Endothelial cell of umbilical vein (primary cell): ENCODE measurements at regions not wholly inside any gene's neighbourhood (a gene's known extent, or its start where the extent isn't known, plus 50 kb on each side); places are given as distances from the start of the nearest gene placed in this dataset.

ENCODE experiments used
- BruUV-seq: library from RNA; stranded (reverse); fragments of 400-500 nt; replicated peaks from 2 replicates; lab custom pipeline; 2021; lab: Mats Ljungman, UMichigan
- CTCF ChIA-PET: fragments of 300-600, 350-600 bp; sonication (Branson Sonifier 250); formaldehyde crosslinking; loops from one replicate; lab custom pipeline; 2021; ENCODE audit warnings: antibody characterized with exemption, inconsistent platforms; lab: Charles Lee
- POLR2A ChIA-PET: fragments of 300-600, 350-600 bp; sonication (Branson Sonifier 250); formaldehyde crosslinking; loops from one replicate; lab custom pipeline; 2021; ENCODE audit warnings: antibody characterized with exemption, inconsistent platforms; lab: Charles Lee
- DNase-seq: peaks from one replicate; pipeline ENCODE4 v3.0.0-alpha.2; 2011; ENCODE audit warnings: low read depth, low spot score
- FAIRE-seq: peaks from 2 replicates; lab custom pipeline; 2011; peaks lifted over from hg19 to GRCh38; lab: Jason Lieb, UNC
- H2AFZ ChIP-seq: 2 replicates; pipeline ENCODE4 v1.6.0; 2012; ENCODE audit warnings: low read depth, low read length, control low read depth, inconsistent platforms
- H3K27ac ChIP-seq: 2 replicates; pipeline ENCODE4 v1.5.1; 2011; ENCODE audit warnings: low read depth, mild to moderate bottlenecking, control low read depth, low read length, moderate library complexity; ENCODE audit not compliant: insufficient read depth
- H3K27me3 ChIP-seq, 2 experiments: 2 replicates each; pipeline versions ENCODE4 v1.6.0 to v1.6.1; 2011; ENCODE audit warnings: low read length in 2 of 2, mixed read lengths in 1 of 2; ENCODE audit not compliant: control insufficient read depth in 2 of 2, insufficient read depth in 2 of 2
- H3K36me3 ChIP-seq, 2 experiments: 2 replicates in 1 of 2; 3 replicates in 1 of 2; pipeline ENCODE4 v1.5.1; 2011; ENCODE audit warnings: low read length in 2 of 2, mild to moderate bottlenecking in 1 of 2, moderate library complexity in 1 of 2; ENCODE audit not compliant: control insufficient read depth in 2 of 2, insufficient read depth in 2 of 2; ENCODE audit errors: extremely low read depth in 1 of 2
- H3K4me1 ChIP-seq: 3 replicates; pipeline ENCODE4 v1.5.1; 2011; ENCODE audit warnings: mild to moderate bottlenecking, low read length; ENCODE audit not compliant: control insufficient read depth, insufficient read depth; ENCODE audit errors: extremely low read depth
- H3K4me2 ChIP-seq: 2 replicates; pipeline ENCODE4 v1.6.1; 2011; ENCODE audit warnings: low read length, control low read depth, mixed read lengths; ENCODE audit not compliant: insufficient read depth
- H3K4me3 ChIP-seq, 3 experiments: fragments of 200-600 bp in 1 of 3; sonication (generic), shearing (Covaris generic) in 1 of 3; replicated peaks in 1 of 3; 2 replicates each; pipeline ENCODE4 v1.5.1; 2011 to 2016; ENCODE audit warnings: control low read depth in 3 of 3, low read length in 3 of 3, mild to moderate bottlenecking in 2 of 3, inconsistent platforms in 1 of 3, low read depth in 1 of 3, moderate library complexity in 1 of 3; ENCODE audit not compliant: insufficient read depth in 1 of 3
- H3K79me2 ChIP-seq: 2 replicates; pipeline ENCODE4 v1.6.0; 2012; ENCODE audit warnings: low read length, inconsistent platforms; ENCODE audit not compliant: control insufficient read depth, insufficient read depth
- H3K9ac ChIP-seq: replicated peaks from 2 replicates; pipeline ENCODE3; 2011; ENCODE audit warnings: low read length, control low read depth; ENCODE audit not compliant: insufficient read depth; ENCODE audit errors: extremely low read depth
- H3K9me1 ChIP-seq: replicated peaks from 3 replicates; pipeline ENCODE4 v1.6.0; 2011; ENCODE audit warnings: mild to moderate bottlenecking, low read length; ENCODE audit not compliant: control insufficient read depth, insufficient read depth; ENCODE audit errors: extremely low read depth
- H3K9me3 ChIP-seq: replicated peaks from 2 replicates; pipeline ENCODE4 v1.5.1; 2012; ENCODE audit warnings: low read length, inconsistent platforms; ENCODE audit not compliant: control insufficient read depth, insufficient read depth
- H4K20me1 ChIP-seq: replicated peaks from 2 replicates; pipeline ENCODE3; 2011; ENCODE audit warnings: mild to moderate bottlenecking, low read length; ENCODE audit not compliant: control insufficient read depth, insufficient read depth; ENCODE audit errors: extremely low read depth
- CTCF ChIP-seq, 2 donors: IDR thresholded peaks; 1 replicate in 1 of 2; 2 replicates in 1 of 2; pipeline ENCODE4 v1.5.1; 2011; ENCODE audit warnings: low read length in 2 of 2, mild to moderate bottlenecking in 2 of 2, moderate library complexity in 2 of 2, control low read depth in 1 of 2, inconsistent platforms in 1 of 2, low read depth in 1 of 2; ENCODE audit not compliant: insufficient read depth in 1 of 2; ENCODE audit errors: extremely low read depth in 1 of 2
- EZH2 ChIP-seq: IDR thresholded peaks from 2 replicates; pipeline ENCODE4 v1.6.1; 2012; ENCODE audit warnings: borderline replicate concordance, low read depth, mild to moderate bottlenecking, moderate library complexity, low read length, inconsistent platforms; ENCODE audit not compliant: severe bottlenecking
- FOS ChIP-seq: IDR thresholded peaks from 2 replicates; pipeline ENCODE4 v1.6.1; 2011; ENCODE audit warnings: mild to moderate bottlenecking, low read length, moderate library complexity, borderline replicate concordance; ENCODE audit not compliant: insufficient read depth
- GATA2 ChIP-seq: IDR thresholded peaks from 2 replicates; pipeline ENCODE4 v1.7.0; 2011; ENCODE audit warnings: low read depth, mild to moderate bottlenecking, moderate library complexity, mixed read lengths, low read length; ENCODE audit not compliant: insufficient read length, insufficient read depth
- JUN ChIP-seq: IDR thresholded peaks from 2 replicates; pipeline ENCODE4 v1.6.1; 2011; ENCODE audit warnings: borderline replicate concordance, low read depth; ENCODE audit not compliant: insufficient read length, insufficient read depth
- MYC ChIP-seq: IDR thresholded peaks from one replicate; pipeline ENCODE4 v1.6.1; 2011; ENCODE audit warnings: mild to moderate bottlenecking, low read depth, low read length
- POLR2A ChIP-seq: IDR thresholded peaks from 2 replicates; pipeline ENCODE4 v1.6.1; 2012; ENCODE audit warnings: low read depth, mild to moderate bottlenecking, control low read depth, low read length
- POLR2AphosphoS5 ChIP-seq: IDR thresholded peaks from 2 replicates; pipeline ENCODE4 v1.6.1; 2012; ENCODE audit warnings: low read depth, mild to moderate bottlenecking, control low read depth, low read length, moderate library complexity; ENCODE audit not compliant: insufficient read depth
- dilution Hi-C: fragments of 300-500 bp; cut with MboI; formaldehyde crosslinking; loops from one replicate; pipeline ENCODE4 v1.15.0; 2019; ENCODE audit warnings: low sequenced_read_pairs; ENCODE audit not compliant: extremely low pct_ligation_motif_present
- intact Hi-C: fragments of 100-400 bp; cut with micrococcal nuclease; formaldehyde crosslinking; loops from one replicate; pipeline ENCODE4 v1.10.0; 2022
- TF ChIP-seq, protein P1 (sequence below): IDR thresholded peaks from 2 replicates; pipeline ENCODE4 v1.6.1; 2011; ENCODE audit not compliant: insufficient read depth, insufficient read length

GRCh38 chr11:26268980-26269660 is 62.8 kb upstream of the ANO3 start:
- Histone ChIP-seq H3K36me3 (no peaks in the 10 kb centered on the region), H3K9me3 (no peaks in the 10 kb centered on the region), H3K4me2 (no peak overlapping the region), H3K4me1 (no peaks in the 10 kb centered on the region), H3K79me2 (no peaks in the 10 kb centered on the region), H3K9ac (no peak overlapping the region), H2AFZ (no peak overlapping the region), H3K4me3 (no peak overlapping the region), H4K20me1 (no peaks in the 10 kb centered on the region), H3K9me1 (no peaks in the 10 kb centered on the region), H3K27ac (no peak overlapping the region), H3K27me3 (no peaks in the 10 kb centered on the region)
- ChIA-PET POLR2A (no interaction called here), CTCF (interaction anchor here (0.8 to 3.3 kb wide), 2 partner anchors 15 to 287 kb away, joined by 3 to 16 read pairs; no protein-coding TSS in a partner anchor)
- DNase-seq (no peak), FAIRE-seq (no peak)
- no TSS peak for BruUV-seq
- no peak for TF ChIP-seq POLR2AphosphoS5
- TF ChIP-seq JUN = no peak
- dilution Hi-C loops = no loop called here
- intact Hi-C loops = no loop called here

DNA sequence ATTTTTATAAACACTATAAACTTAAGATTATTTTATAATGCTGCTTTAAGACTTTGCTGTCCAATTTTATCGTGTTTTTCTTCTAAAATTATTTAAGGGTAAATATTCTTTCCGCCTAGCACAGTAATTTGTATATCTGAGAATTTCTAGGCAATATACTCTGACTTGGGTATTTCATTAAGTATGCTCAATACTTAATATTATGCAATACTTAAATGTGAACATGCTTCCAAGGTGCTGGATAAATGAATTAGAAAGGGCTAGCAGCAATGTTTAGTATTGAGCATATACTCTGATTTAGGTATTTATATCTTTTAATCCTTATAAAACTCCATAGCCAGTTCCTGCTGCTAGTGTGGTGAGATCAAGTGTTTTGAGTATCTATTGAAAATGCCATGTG is 60.3 kb upstream of the ANO3 start:
- H4K20me1 ChIP-seq = no peaks in the 10 kb centered on the region
- no TSS peak for BruUV-seq
- no peak overlapping the region for H3K27ac ChIP-seq
- FAIRE-seq (no peak), DNase-seq (no peak)
- H3K9me3 ChIP-seq = no peaks in the 10 kb centered on the region
- H3K36me3 ChIP-seq = no peaks in the 10 kb centered on the region
- H3K4me3 ChIP-seq = no peak overlapping the region
- dilution Hi-C loops (no loop called here), intact Hi-C loops (no loop called here)
- H3K79me2 ChIP-seq = no peaks in the 10 kb centered on the region
- CTCF ChIA-PET = interaction anchor here (1.1 to 3.3 kb wide), 2 partner anchors 13 to 15 kb away, joined by 4 to 16 read pairs; no protein-coding TSS in a partner anchor
- no peak for TF ChIP-seq JUN
- TF ChIP-seq CTCF (IDR thresholded peaks at IDR 0.05; ENCODE audit: extremely low read depth in 1 of 2, insufficient read depth in 1 of 2, low read depth in 1 of 2, low read length in 2 of 2) = no peak
- TF ChIP-seq, protein P1, sequence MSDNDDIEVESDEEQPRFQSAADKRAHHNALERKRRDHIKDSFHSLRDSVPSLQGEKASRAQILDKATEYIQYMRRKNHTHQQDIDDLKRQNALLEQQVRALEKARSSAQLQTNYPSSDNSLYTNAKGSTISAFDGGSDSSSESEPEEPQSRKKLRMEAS = no peak
- TF ChIP-seq EZH2 = no peak
- TF ChIP-seq GATA2 = no peak
- TF ChIP-seq MYC = no peak
- no peak for TF ChIP-seq POLR2AphosphoS5
- no peak for TF ChIP-seq POLR2A
- TF ChIP-seq FOS = no peak
- H3K4me2 ChIP-seq = no peak overlapping the region
- H3K4me1 ChIP-seq = peaks cover 2% of the 10 kb centered on the region
- H2AFZ ChIP-seq = no peak overlapping the region
- POLR2A ChIA-PET = no interaction called here
- H3K9ac ChIP-seq = no peak overlapping the region
- no peaks in the 10 kb centered on the region for H3K27me3 ChIP-seq
- no peaks in the 10 kb centered on the region for H3K9me1 ChIP-seq
